GM19043 (cell line): ENCODE measurements at regions not wholly inside any gene's neighbourhood (a gene's known extent, or its start where the extent isn't known, plus 50 kb on each side); places are given as distances from the start of the nearest gene placed in this dataset.
"Not testable (repeated sequence)": the region's sequence is repeated elsewhere in the genome, so short reads cannot be mapped to it uniquely, and the experiment has no call there.

Source experiments
- ATAC-seq: cut with Tn5 transposase; IDR thresholded peaks from one replicate; pipeline ENCODE4 v1.9.1; 2021; ENCODE audit warnings: low read depth; ENCODE audit not compliant: unreplicated experiment

DNA sequence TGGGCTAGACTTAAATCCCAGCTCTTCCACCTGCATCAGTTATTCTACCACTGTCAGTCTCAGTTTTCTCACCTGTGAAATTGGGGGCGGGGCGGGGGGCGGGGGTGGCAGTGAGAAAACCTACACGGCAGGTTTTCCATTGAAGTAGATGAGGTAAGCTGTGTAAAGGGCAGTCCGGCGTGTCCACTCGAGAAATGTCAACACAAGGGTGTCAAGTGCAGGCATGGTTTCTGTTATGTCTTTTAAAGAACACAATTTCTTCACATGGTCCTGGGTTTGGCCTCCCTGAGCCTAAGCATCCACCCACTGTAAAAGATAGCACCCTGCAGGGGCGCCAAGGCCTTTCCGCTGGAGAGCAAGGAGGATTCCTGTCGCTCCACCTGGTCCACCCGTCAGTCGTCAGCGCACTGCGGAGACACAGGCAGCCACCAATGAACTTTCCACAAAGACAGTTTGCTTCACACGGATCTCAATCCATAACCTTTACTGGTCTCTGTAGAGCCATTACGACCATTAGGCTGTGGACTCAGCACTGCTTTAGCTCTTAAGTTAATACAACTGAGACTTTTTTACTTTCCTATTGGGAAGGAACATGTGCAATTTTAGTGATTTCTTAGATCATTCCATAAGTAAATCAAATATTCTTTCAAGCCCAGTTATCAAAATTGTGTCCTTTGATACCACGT is 99.5 kb upstream of the FOXB1 start:
- ATAC-seq: no peak

DNA sequence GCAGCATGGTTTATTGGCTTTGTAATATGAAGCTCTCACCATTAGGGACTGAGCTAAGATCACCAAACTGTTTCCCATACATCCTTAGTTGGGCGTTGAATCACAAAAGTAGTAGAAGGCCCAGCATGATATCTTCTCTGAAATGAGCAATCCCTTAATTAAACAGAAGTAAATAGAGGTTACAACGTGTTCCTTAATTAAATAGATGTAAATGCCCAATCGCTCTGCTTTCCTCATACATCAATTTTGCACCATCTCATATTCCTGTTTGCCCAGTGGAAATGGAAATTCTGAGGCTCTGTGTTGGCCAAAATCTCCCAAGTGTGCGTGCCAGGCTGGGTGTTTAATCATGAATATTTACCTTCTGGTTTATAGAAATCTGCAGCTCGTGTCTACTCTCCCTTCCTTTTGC is 107.4 kb upstream of the FOXB1 start:
- ATAC-seq: no peak

- no peak for ATAC-seq
Measured at GRCh38 chr15:59894835-59895234, 109.3 kb upstream of the FOXB1 start.

- no peak for ATAC-seq
Measured at GRCh38 chr15:59892985-59893384, 111.1 kb upstream of the FOXB1 start.

GRCh38 chr15:59887870-59888269 is 116.2 kb upstream of the FOXB1 start:
- ATAC-seq: not testable (repeated sequence)

- no peak for ATAC-seq
Measured at GRCh38 chr15:59887211-59887610, 116.9 kb upstream of the FOXB1 start.

GRCh38 chr15:59886441-59886840 is 117.7 kb upstream of the FOXB1 start:
- ATAC-seq: no peak

GRCh38 chr15:59885832-59886231 is 118.3 kb upstream of the FOXB1 start:
- no peak for ATAC-seq

- ATAC-seq: no peak
Measured at GRCh38 chr15:59879506-59880265, 124.4 kb upstream of the FOXB1 start.

DNA sequence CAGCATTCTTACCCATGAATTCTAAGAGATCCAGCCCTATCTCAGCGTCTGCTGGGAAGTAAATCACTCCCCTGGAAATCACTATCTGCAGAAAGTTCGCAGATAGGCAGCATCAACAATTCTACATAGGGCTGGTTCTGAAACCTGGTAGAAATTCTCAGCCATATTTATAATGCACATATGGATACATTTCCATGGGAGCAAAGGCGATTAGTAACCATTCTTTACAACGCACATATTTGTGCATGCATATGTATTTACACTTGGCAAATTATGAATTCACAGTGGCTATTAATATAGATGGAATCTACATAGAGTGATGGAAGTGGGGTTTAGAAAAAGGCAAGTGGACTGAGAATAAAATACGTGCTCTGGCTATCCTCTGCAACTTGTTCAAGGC is 128.0 kb upstream of the FOXB1 start:
- ATAC-seq: no peak

- no peak for ATAC-seq
Measured at GRCh38 chr15:59873644-59874272, 130.4 kb upstream of the FOXB1 start.

- ATAC-seq: no peak
Measured at GRCh38 chr15:59867086-59867855, 136.8 kb upstream of the FOXB1 start.

GRCh38 chr15:59866642-59867041 is 137.5 kb upstream of the FOXB1 start:
- ATAC-seq: no peak

GRCh38 chr15:59862191-59863155 is 141.6 kb upstream of the FOXB1 start:
- ATAC-seq: no peak

- no peak for ATAC-seq
Measured at GRCh38 chr15:59847968-59848367, 156.1 kb upstream of the FOXB1 start.

- no peak for ATAC-seq
Measured at GRCh38 chr15:59845942-59846499, 156.9 kb upstream of the BNIP2 start.

DNA sequence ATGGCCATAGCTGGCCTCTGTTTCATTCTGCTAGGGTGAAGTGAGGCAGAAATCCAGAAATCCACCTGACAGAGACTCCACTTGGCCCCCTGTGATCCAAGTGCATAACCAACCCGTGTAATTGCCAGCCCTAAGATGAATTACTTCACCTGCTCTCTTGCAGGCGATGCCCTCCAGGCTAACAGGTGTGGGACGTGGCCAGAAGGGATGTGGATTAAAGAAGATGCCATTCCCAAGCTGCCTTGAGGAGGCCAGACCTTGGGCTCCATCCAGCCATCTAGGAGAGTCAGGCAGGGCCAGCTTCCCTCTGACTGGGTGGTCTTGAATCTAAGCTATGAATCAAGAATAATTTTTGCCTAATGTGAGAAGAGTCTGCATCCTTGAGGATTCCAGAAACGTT is 154.5 kb upstream of the BNIP2 start:
- no peak for ATAC-seq

DNA sequence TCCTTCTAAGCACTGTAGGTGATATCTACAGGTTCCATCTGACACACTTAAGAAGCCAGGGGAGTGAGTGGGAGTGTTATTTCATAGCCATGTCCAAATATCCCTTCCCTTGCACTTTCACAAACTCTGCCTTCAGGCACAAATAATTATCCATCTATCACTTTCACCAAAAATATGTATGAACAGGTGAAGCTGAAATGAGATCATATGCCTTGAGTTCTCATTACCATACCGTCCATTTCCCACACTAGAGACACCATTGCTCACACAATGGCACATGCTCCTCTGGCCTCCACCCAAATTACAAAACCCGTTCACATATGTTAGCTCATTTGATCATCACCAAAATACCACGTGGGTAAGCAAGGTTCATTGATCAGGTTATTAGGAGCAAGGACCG is 151.9 kb upstream of the BNIP2 start:
- no peak for ATAC-seq

- no peak for ATAC-seq
Measured at GRCh38 chr15:59839906-59840305, 150.8 kb upstream of the BNIP2 start.

DNA sequence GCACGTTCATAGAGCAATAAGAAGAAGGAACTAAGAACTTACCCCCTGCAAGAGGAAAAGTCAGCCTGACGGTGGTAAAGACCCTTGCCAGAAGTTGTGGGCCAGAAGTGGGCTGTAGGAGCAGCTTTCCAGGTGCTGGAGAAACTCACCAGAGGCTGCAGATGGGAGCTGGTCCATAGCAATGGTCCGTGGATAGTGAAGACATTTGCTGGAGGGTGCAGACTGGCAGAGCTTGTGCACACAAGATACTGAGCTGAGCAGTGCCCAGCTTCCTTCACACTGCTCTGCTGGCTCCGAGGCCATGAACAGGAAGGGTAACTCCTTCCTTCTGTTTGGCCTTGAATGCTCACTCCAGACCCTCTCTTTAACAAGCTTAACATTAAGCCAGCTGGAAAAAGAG is 149.8 kb upstream of the BNIP2 start:
- ATAC-seq: no peak
